ENCODE measurements at regions not wholly inside any gene's neighbourhood (a gene's known extent, or its start where the extent isn't known, plus 50 kb on each side); places are given as distances from the start of the nearest gene placed in this dataset.
"Not testable (repeated sequence)": the region's sequence is repeated elsewhere in the genome, so short reads cannot be mapped to it uniquely, and the experiment has no call there.

DNA sequence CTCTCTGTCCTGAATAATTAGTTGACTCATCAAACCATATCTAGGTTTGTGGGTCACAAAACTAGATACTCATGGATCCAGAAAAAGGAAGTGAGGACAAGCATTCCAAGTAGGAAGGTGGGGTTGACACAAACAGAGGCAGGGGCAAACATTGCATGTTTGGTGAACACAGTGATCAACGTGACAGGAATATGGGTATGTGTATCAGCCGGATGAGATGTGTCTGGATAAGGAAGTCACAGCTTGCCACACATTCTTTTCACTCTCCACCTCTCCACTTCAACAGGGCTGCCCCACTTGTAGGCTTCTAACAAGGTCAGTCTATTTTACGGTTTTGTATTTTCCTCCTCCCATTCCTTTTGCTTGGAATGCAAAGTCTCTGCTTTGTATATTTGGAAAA lies 319.0 kb downstream of the CYRIA start:
- ATAC-seq (ENCODE audit: poor library complexity) (no peak), DNase-seq (no peak)
- H3K36me3 Mint-ChIP-seq (ENCODE audit: low read depth), result no peaks in the 10 kb centered on the region
- intact Hi-C loops (cut with DNase I, micrococcal nuclease), result no loop called here
- Histone ChIP-seq H3K9me3 (ENCODE audit: control insufficient read depth in 1 of 2, insufficient read depth in 1 of 2, low read length in 2 of 2) (peaks cover 6 to 7% of the 10 kb centered on the region in 2 experiments), H3K4me1 (ENCODE audit: insufficient read depth, low read length) (no peaks in the 10 kb centered on the region), H3K36me3 (ENCODE audit: insufficient read depth, low read length) (no peaks in the 10 kb centered on the region), H3K27me3 (ENCODE audit: control insufficient read depth in 1 of 2, insufficient read depth in 2 of 2, low read length in 2 of 2) (no peaks in the 10 kb centered on the region), H3K27ac (ENCODE audit: low read depth in 1 of 2, low read length in 2 of 2) (no peak overlapping the region), H3K4me3 (ENCODE audit: low read length) (no peak overlapping the region)
- H3K27ac Mint-ChIP-seq, result no peak overlapping the region
- TF ChIP-seq, protein P1, sequence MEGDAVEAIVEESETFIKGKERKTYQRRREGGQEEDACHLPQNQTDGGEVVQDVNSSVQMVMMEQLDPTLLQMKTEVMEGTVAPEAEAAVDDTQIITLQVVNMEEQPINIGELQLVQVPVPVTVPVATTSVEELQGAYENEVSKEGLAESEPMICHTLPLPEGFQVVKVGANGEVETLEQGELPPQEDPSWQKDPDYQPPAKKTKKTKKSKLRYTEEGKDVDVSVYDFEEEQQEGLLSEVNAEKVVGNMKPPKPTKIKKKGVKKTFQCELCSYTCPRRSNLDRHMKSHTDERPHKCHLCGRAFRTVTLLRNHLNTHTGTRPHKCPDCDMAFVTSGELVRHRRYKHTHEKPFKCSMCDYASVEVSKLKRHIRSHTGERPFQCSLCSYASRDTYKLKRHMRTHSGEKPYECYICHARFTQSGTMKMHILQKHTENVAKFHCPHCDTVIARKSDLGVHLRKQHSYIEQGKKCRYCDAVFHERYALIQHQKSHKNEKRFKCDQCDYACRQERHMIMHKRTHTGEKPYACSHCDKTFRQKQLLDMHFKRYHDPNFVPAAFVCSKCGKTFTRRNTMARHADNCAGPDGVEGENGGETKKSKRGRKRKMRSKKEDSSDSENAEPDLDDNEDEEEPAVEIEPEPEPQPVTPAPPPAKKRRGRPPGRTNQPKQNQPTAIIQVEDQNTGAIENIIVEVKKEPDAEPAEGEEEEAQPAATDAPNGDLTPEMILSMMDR (IDR thresholded peaks at IDR 0.05), result no peak
- H3K4me1 Mint-ChIP-seq (ENCODE audit: low read depth), result no peaks in the 10 kb centered on the region
- ChIA-PET CTCF (no interaction called here), POLR2A (no interaction called here)
- no peak overlapping the region for H3K4me3 Mint-ChIP-seq
- H3K27me3 Mint-ChIP-seq, result no peaks in the 10 kb centered on the region
- H3K9me3 Mint-ChIP-seq, result peaks cover 5% of the 10 kb centered on the region

DNA sequence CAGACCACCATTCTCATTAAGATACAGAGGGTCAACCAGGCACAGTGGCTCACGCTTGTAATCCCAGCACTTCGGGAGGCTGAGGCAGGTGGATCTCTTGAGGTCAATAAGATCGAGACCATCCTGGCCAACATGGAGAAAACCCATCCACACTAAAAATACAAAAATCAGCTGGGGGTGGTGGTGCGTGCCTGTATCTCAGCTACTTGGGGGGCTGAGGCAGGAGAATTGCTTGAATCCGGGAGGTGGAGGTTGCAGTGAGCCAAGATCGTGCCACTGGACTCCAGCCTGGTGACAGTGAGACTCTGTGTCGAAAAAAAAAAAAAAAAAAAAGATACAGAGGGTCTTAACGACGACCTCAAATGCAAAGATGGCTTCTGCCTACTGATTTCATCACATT lies 320.4 kb downstream of the CYRIA start:
- intact Hi-C loops (cut with DNase I, micrococcal nuclease); H3K4me3 Mint-ChIP-seq; H3K9me3 Mint-ChIP-seq; H3K27me3 Mint-ChIP-seq; CTCF ChIA-PET; H3K4me3 ChIP-seq (ENCODE audit: low read length); H3K27ac ChIP-seq (ENCODE audit: low read depth in 1 of 2, low read length in 2 of 2); POLR2A ChIA-PET; H3K4me1 Mint-ChIP-seq (ENCODE audit: low read depth); DNase-seq; H3K4me1 ChIP-seq (ENCODE audit: insufficient read depth, low read length); ATAC-seq (ENCODE audit: poor library complexity); H3K27ac Mint-ChIP-seq; H3K36me3 ChIP-seq (ENCODE audit: insufficient read depth, low read length); H3K9me3 ChIP-seq (ENCODE audit: control insufficient read depth in 1 of 2, insufficient read depth in 1 of 2, low read length in 2 of 2); H3K27me3 ChIP-seq (ENCODE audit: control insufficient read depth in 1 of 2, insufficient read depth in 2 of 2, low read length in 2 of 2); H3K36me3 Mint-ChIP-seq (ENCODE audit: low read depth): not testable (repeated sequence)

DNA sequence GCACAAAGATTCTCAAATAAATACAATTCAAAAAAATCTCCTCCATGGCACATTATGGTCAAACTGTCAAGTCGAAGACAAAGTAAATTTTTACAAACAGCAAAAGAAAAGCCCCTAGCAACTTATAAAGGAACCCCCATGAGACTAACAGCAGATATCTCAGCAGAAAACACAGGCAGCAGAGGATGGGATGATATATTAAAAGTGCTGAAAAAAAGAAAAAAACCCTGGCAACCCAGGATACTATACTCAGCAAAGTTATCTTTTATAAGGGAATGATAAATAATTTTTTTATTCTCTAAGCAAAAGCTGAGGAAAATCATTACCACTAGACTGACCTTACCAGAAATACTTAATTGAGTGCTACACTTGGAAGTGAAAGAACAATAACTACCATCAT lies 326.4 kb downstream of the CYRIA start:
- Mint-ChIP-seq H3K4me1 (ENCODE audit: low read depth) (no peaks in the 10 kb centered on the region), H3K4me3 (no peak overlapping the region), H3K36me3 (ENCODE audit: low read depth) (no peaks in the 10 kb centered on the region), H3K27ac (no peak overlapping the region), H3K9me3 (peaks cover 13% of the 10 kb centered on the region), H3K27me3 (no peaks in the 10 kb centered on the region)
- intact Hi-C loops (cut with DNase I, micrococcal nuclease), result no loop called here
- CTCF ChIA-PET, result interaction anchor here (0.7 kb wide), 1 partner anchor 140 kb away, joined by 3 read pairs; no protein-coding TSS in a partner anchor
- POLR2A ChIA-PET, result no interaction called here
- no peak overlapping the region for H3K27ac ChIP-seq (ENCODE audit: low read depth in 1 of 2, low read length in 2 of 2)
- H3K9me3 ChIP-seq (ENCODE audit: control insufficient read depth in 1 of 2, insufficient read depth in 1 of 2, low read length in 2 of 2), result peaks cover 0 to 7% of the 10 kb centered on the region in 2 experiments
- H3K27me3 ChIP-seq (ENCODE audit: control insufficient read depth in 1 of 2, insufficient read depth in 2 of 2, low read length in 2 of 2), result no peaks in the 10 kb centered on the region
- no peaks in the 10 kb centered on the region for H3K36me3 ChIP-seq (ENCODE audit: insufficient read depth, low read length)
- TF ChIP-seq, protein P1 (IDR thresholded peaks at IDR 0.05), result no peak
- no peak overlapping the region for H3K4me3 ChIP-seq (ENCODE audit: low read length)
- ATAC-seq (ENCODE audit: poor library complexity), result no peak
- DNase-seq, result no peak
- no peaks in the 10 kb centered on the region for H3K4me1 ChIP-seq (ENCODE audit: insufficient read depth, low read length)

DNA sequence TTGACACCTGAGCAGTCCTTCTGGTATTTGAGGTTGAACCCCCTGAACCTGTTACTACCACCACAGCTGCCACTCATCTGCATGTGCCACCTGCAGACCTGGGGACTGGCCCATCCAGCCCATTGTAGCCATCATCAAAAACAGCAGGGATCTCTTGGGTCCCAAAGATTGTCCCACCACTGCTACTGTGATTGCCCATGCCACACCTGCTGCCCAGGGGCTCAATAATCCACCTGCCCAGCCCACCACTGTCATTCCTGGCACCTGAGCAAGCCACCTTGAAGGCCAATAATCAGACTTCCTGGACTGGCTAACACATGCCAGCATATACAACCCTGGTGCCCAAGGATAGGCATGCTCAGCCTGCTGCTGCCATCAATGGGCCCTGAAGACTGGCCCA lies 327.6 kb downstream of the CYRIA start:
- Mint-ChIP-seq H3K4me1 (ENCODE audit: low read depth) (no peaks in the 10 kb centered on the region), H3K9me3 (peaks cover 13% of the 10 kb centered on the region), H3K4me3 (no peak overlapping the region), H3K36me3 (ENCODE audit: low read depth) (no peaks in the 10 kb centered on the region), H3K27ac (no peak overlapping the region), H3K27me3 (no peaks in the 10 kb centered on the region)
- TF ChIP-seq, protein P1 (IDR thresholded peaks at IDR 0.05), result no peak
- no peak overlapping the region for H3K27ac ChIP-seq (ENCODE audit: low read depth in 1 of 2, low read length in 2 of 2)
- no peaks in the 10 kb centered on the region for H3K27me3 ChIP-seq (ENCODE audit: control insufficient read depth in 1 of 2, insufficient read depth in 2 of 2, low read length in 2 of 2)
- no peak overlapping the region for H3K4me3 ChIP-seq (ENCODE audit: low read length)
- intact Hi-C loops (cut with DNase I, micrococcal nuclease), result no loop called here
- H3K4me1 ChIP-seq (ENCODE audit: insufficient read depth, low read length), result no peaks in the 10 kb centered on the region
- ATAC-seq (ENCODE audit: poor library complexity) (no peak), DNase-seq (no peak)
- H3K9me3 ChIP-seq (ENCODE audit: control insufficient read depth in 1 of 2, insufficient read depth in 1 of 2, low read length in 2 of 2), result peaks cover 0 to 7% of the 10 kb centered on the region in 2 experiments
- ChIA-PET CTCF (no interaction called here), POLR2A (no interaction called here)
- H3K36me3 ChIP-seq (ENCODE audit: insufficient read depth, low read length), result no peaks in the 10 kb centered on the region
